PC-9 (cell line): ENCODE measurements at regions not wholly inside any gene's neighbourhood (a gene's known extent, or its start where the extent isn't known, plus 50 kb on each side); places are given as distances from the start of the nearest gene placed in this dataset.

ENCODE experiments used
- CTCF ChIP-seq: fragments of 200-600 bp; sonication (generic); conservative IDR thresholded peaks from 2 replicates; pipeline ENCODE4 v1.6.1; 2017; ENCODE audit warnings: mixed run types, antibody characterized with exemption, mild to moderate bottlenecking, moderate library complexity
- EZH2 ChIP-seq: fragments of 200-600 bp; sonication (generic); IDR thresholded peaks from 2 replicates; pipeline ENCODE4 v1.8.0; 2017; ENCODE audit warnings: antibody characterized with exemption, low read depth

- TF ChIP-seq EZH2 (no peak), CTCF (no peak)
These were observed 281.7 kb downstream of the RCHY1 start for GRCh38 chr4:75232546-75232945.
